Hepatocyte (in vitro differentiated cells): ENCODE measurements at regions not wholly inside any gene's neighbourhood (a gene's known extent, or its start where the extent isn't known, plus 50 kb on each side); places are given as distances from the start of the nearest gene placed in this dataset.

ENCODE experiments used
- DNase-seq: peaks from one replicate; pipeline ENCODE4 v3.0.0-alpha.2; 2016; ENCODE audit warnings: low spot score
- H2AFZ ChIP-seq: fragments of 200-600 bp; sonication (generic); 2 replicates; pipeline ENCODE4 v1.6.0; 2016; ENCODE audit warnings: antibody characterized with exemption, mild to moderate bottlenecking
- H3K27ac ChIP-seq: fragments of 200-600 bp; sonication (generic); 2 replicates; pipeline ENCODE4 v1.5.1; 2016; ENCODE audit warnings: mild to moderate bottlenecking
- H3K27me3 ChIP-seq: fragments of 200-600 bp; sonication (generic); 2 replicates; pipeline ENCODE4 v1.6.1; 2016
- H3K36me3 ChIP-seq: fragments of 200-600 bp; sonication (generic); replicated peaks from 2 replicates; pipeline ENCODE4 v1.5.1; 2016; ENCODE audit warnings: low read depth; ENCODE audit not compliant: insufficient read depth
- H3K4me1 ChIP-seq: fragments of 200-600 bp; sonication (generic); 2 replicates; pipeline ENCODE4 v1.5.1; 2016; ENCODE audit warnings: mild to moderate bottlenecking, moderate library complexity; ENCODE audit not compliant: insufficient read depth
- H3K4me2 ChIP-seq: fragments of 200-600 bp; sonication (generic); 2 replicates; pipeline ENCODE4 v1.6.0; 2016
- H3K4me3 ChIP-seq: fragments of 200-600 bp; sonication (generic); 2 replicates; pipeline ENCODE4 v1.5.1; 2016; ENCODE audit warnings: mild to moderate bottlenecking
- H3K79me2 ChIP-seq: fragments of 200-600 bp; sonication (generic); 2 replicates; pipeline ENCODE4 v1.6.0; 2017; ENCODE audit warnings: mild to moderate bottlenecking
- H3K9me2 ChIP-seq: fragments of 200-600 bp; sonication (generic); replicated peaks from 2 replicates; pipeline ENCODE4 v1.6.0; 2017; ENCODE audit warnings: mild to moderate bottlenecking; ENCODE audit not compliant: insufficient read depth
- H3K9me3 ChIP-seq: fragments of 200-600 bp; sonication (generic); 2 replicates; pipeline ENCODE4 v1.5.1; 2016; ENCODE audit warnings: low read depth, mild to moderate bottlenecking
- H4K20me1 ChIP-seq: fragments of 200-600 bp; sonication (generic); 2 replicates; pipeline ENCODE4 v1.6.0; 2016; ENCODE audit warnings: mild to moderate bottlenecking; ENCODE audit not compliant: insufficient read depth, poor library complexity, severe bottlenecking
- EZH2 ChIP-seq: fragments of 200-600 bp; sonication (generic); IDR thresholded peaks from 2 replicates; pipeline ENCODE4 v1.6.1; 2016; ENCODE audit warnings: antibody characterized with exemption, mild to moderate bottlenecking, borderline replicate concordance
- EZH2phosphoT487 ChIP-seq: fragments of 200-600 bp; sonication (generic); IDR thresholded peaks from one replicate; pipeline ENCODE4 v1.6.1; 2018; ENCODE audit warnings: antibody characterized with exemption, mild to moderate bottlenecking, low read depth, moderate library complexity; ENCODE audit not compliant: unreplicated experiment, severe bottlenecking
- WGBS: methylation state at CpG from one replicate; pipeline ENCODE4 v1.1.6; 2016; ENCODE audit warnings: low lambda C conversion rate; ENCODE audit errors: missing lambda C conversion rate; 5-methylcytosine and 5-hydroxymethylcytosine counted together
- TF ChIP-seq, protein P1 (sequence below): fragments of 200-600 bp; sonication (generic); IDR thresholded peaks from 2 replicates; pipeline ENCODE4 v1.5.1; 2016; ENCODE audit warnings: antibody characterized with exemption, mild to moderate bottlenecking; ENCODE audit not compliant: poor library complexity

DNA sequence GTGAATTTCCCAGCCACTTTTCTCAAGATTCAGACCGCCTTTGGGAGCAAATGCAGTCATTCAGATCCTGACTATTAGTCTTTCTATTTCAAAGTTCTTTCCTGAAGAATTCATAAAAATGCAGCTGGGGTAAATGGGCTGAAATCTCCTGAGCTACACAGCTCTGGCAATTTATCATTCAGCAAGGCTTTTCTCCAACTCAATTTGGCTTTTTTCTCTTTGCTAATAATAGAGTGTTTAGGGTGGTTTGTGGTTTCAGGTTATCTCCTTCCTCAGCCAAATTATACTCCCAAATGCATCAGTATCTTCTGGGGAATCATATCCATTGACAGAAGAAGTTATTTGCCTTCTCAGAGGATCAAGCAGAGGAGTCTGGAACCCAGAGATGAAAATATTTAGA lies 282.4 kb upstream of the SLC14A2 start:
- H3K4me3 ChIP-seq, result no peak overlapping the region
- 84% methylated on average over 1 of the region's 1 CpG for WGBS
- no peaks in the 10 kb centered on the region for H3K4me1 ChIP-seq
- no peaks in the 10 kb centered on the region for H3K79me2 ChIP-seq
- H3K9me2 ChIP-seq, result no peaks in the 10 kb centered on the region
- H2AFZ ChIP-seq, result no peak overlapping the region
- H3K27me3 ChIP-seq, result no peaks in the 10 kb centered on the region
- H3K4me2 ChIP-seq, result no peak overlapping the region
- no peaks in the 10 kb centered on the region for H4K20me1 ChIP-seq
- DNase-seq, result no peak
- H3K9me3 ChIP-seq, result no peaks in the 10 kb centered on the region
- TF ChIP-seq, protein P1, sequence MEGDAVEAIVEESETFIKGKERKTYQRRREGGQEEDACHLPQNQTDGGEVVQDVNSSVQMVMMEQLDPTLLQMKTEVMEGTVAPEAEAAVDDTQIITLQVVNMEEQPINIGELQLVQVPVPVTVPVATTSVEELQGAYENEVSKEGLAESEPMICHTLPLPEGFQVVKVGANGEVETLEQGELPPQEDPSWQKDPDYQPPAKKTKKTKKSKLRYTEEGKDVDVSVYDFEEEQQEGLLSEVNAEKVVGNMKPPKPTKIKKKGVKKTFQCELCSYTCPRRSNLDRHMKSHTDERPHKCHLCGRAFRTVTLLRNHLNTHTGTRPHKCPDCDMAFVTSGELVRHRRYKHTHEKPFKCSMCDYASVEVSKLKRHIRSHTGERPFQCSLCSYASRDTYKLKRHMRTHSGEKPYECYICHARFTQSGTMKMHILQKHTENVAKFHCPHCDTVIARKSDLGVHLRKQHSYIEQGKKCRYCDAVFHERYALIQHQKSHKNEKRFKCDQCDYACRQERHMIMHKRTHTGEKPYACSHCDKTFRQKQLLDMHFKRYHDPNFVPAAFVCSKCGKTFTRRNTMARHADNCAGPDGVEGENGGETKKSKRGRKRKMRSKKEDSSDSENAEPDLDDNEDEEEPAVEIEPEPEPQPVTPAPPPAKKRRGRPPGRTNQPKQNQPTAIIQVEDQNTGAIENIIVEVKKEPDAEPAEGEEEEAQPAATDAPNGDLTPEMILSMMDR, result no peak
- TF ChIP-seq EZH2, result no peak
- TF ChIP-seq EZH2phosphoT487, result no peak
- no peaks in the 10 kb centered on the region for H3K36me3 ChIP-seq
- no peak overlapping the region for H3K27ac ChIP-seq

DNA sequence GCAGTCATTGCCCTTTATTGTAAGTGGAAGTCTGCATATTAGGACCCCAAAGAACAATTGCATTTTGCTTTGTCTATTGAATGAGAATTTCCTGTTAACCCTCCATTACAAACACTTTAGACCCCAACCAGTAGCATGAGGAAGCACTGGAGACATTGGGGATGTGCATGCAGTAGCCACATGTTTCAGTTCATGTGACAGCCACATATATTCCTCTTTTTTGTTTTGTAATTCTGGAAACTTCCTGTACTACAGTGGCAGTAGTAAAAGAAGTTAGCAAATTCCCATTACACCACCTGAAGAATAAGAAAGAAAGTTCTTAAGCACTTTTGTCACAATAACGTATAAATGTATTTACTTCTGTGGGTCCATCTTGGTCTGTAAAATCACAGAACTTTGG lies 281.1 kb upstream of the SLC14A2 start:
- Histone ChIP-seq H3K4me1 (no peaks in the 10 kb centered on the region), H3K36me3 (no peaks in the 10 kb centered on the region), H3K4me2 (no peak overlapping the region), H3K9me3 (no peaks in the 10 kb centered on the region), H3K9me2 (no peaks in the 10 kb centered on the region), H3K27ac (no peak overlapping the region), H4K20me1 (no peaks in the 10 kb centered on the region), H3K27me3 (no peaks in the 10 kb centered on the region), H3K4me3 (no peak overlapping the region), H2AFZ (no peak overlapping the region), H3K79me2 (no peaks in the 10 kb centered on the region)
- no peak for DNase-seq
- whole genome bisulfite sequencing, result 90% methylated on average over 1 of the region's 1 CpG
- TF ChIP-seq EZH2phosphoT487, result no peak
- TF ChIP-seq, protein P1, result no peak
- TF ChIP-seq EZH2, result no peak

DNA sequence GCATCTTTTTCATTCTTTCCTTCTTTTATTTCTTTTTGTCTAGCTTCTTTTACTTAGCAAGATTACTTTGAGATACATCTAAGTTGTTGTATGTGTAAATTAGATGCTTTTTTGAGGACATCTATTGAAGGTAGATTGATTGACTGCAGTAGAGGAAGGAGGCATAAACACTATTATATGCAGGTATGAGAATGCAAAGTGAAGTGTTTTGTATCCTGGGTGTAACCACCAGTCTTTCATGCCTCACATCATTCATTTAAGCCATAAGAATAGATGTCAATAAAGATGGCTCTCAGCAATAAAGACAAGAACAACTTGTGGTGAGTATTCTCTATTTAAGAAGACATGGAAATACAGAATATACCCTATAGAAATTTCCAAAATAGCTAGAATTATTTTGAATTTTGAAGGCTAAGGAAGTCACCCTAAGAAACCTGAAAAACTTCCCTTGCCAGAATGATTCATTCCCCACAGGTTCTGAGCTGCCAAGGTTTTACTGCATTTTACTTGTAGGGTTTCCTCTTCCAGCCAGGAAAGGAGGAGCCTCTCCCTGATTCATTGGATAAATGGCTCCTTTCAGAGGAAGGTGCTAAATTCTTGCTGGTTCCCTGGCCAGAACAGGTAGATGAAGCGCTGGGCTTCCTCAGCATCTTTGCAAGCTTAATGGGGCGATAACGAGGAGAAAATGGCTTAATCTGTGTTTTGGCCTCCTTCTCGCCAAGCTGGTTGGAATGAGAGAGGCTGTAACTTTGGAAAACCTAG lies 279.8 kb upstream of the SLC14A2 start:
- no peaks in the 10 kb centered on the region for H3K36me3 ChIP-seq
- H4K20me1 ChIP-seq, result no peaks in the 10 kb centered on the region
- WGBS, result 55% methylated on average over 4 of the region's 4 CpGs
- no peak for DNase-seq
- no peaks in the 10 kb centered on the region for H3K79me2 ChIP-seq
- TF ChIP-seq EZH2, result no peak
- TF ChIP-seq, protein P1, result no peak
- no peak for TF ChIP-seq EZH2phosphoT487
- H3K27me3 ChIP-seq, result no peaks in the 10 kb centered on the region
- no peaks in the 10 kb centered on the region for H3K9me3 ChIP-seq
- no peak overlapping the region for H3K27ac ChIP-seq
- H3K4me2 ChIP-seq, result no peak overlapping the region
- H3K9me2 ChIP-seq, result no peaks in the 10 kb centered on the region
- H3K4me1 ChIP-seq, result no peaks in the 10 kb centered on the region
- no peak overlapping the region for H2AFZ ChIP-seq
- no peak overlapping the region for H3K4me3 ChIP-seq
